Liver (tissue), 8 donors: ENCODE measurements at regions not wholly inside any gene's neighbourhood (a gene's known extent, or its start where the extent isn't known, plus 50 kb on each side); places are given as distances from the start of the nearest gene placed in this dataset.

Source experiments
- DNase-seq: peaks from one replicate; pipeline ENCODE4 v3.0.0-alpha.2; 2017; ENCODE audit warnings: low spot score
- H3K27ac ChIP-seq, 2 donors: one replicate each; pipeline ENCODE4 v1.7.0; 2013; ENCODE audit warnings: inconsistent platforms in 2 of 2, low read length in 2 of 2, control low read depth in 1 of 2, low read depth in 1 of 2, mild to moderate bottlenecking in 1 of 2
- H3K27me3 ChIP-seq, 4 donors: one replicate each; pipeline versions ENCODE4 v1.6.1 to v1.7.0; 2013; ENCODE audit warnings: low read length in 3 of 4, inconsistent platforms in 1 of 4, mild to moderate bottlenecking in 1 of 4, moderate library complexity in 1 of 4; ENCODE audit not compliant: control insufficient read depth in 4 of 4, insufficient read depth in 4 of 4
- H3K36me3 ChIP-seq, 4 donors: one replicate each; pipeline versions ENCODE4 v1.6.1 to v1.7.0; 2013; ENCODE audit warnings: low read length in 3 of 4, mild to moderate bottlenecking in 3 of 4, low read depth in 1 of 4, moderate library complexity in 1 of 4; ENCODE audit not compliant: control insufficient read depth in 4 of 4, insufficient read depth in 3 of 4
- H3K4me1 ChIP-seq, 4 donors: one replicate each; pipeline versions ENCODE4 v1.6.1 to v1.7.0; 2013; ENCODE audit warnings: low read length in 3 of 4, mild to moderate bottlenecking in 3 of 4, moderate library complexity in 1 of 4; ENCODE audit not compliant: control insufficient read depth in 4 of 4, insufficient read depth in 4 of 4
- H3K4me3 ChIP-seq, 3 donors: one replicate each; pipeline versions ENCODE4 v1.6.1 to v1.7.0; 2013; ENCODE audit warnings: low read length in 3 of 3, control low read depth in 1 of 3, low read depth in 1 of 3, mild to moderate bottlenecking in 1 of 3
- H3K9ac ChIP-seq, 2 donors: one replicate each; pipeline ENCODE4 v1.7.0; 2013; ENCODE audit warnings: low read length in 2 of 2, mild to moderate bottlenecking in 2 of 2, moderate library complexity in 2 of 2, control low read depth in 1 of 2, low read depth in 1 of 2
- H3K9me3 ChIP-seq, 4 donors: one replicate each; pipeline versions ENCODE4 v1.6.1 to v1.7.0; 2013; ENCODE audit warnings: low read length in 3 of 4; ENCODE audit not compliant: control insufficient read depth in 4 of 4
- EGR1 ChIP-seq, 2 donors: IDR thresholded peaks; 2 replicates each; pipeline ENCODE4 v1.6.1; 2016 to 2018; ENCODE audit warnings: antibody characterized with exemption in 2 of 2, low read depth in 2 of 2
- FOXA1 ChIP-seq: IDR thresholded peaks from 2 replicates; pipeline ENCODE4 v1.6.1; 2016; ENCODE audit warnings: antibody characterized with exemption
- GABPA ChIP-seq, 2 donors: IDR thresholded peaks in 1 of 2; conservative IDR thresholded peaks in 1 of 2; 2 replicates each; pipeline ENCODE4 v1.6.1; 2016; ENCODE audit warnings: antibody characterized with exemption in 2 of 2, mild to moderate bottlenecking in 1 of 2, moderate library complexity in 1 of 2
- HNF4A ChIP-seq, 2 donors: conservative IDR thresholded peaks; 2 replicates each; pipeline ENCODE4 v1.6.1; 2016; ENCODE audit warnings: antibody characterized with exemption in 2 of 2, mild to moderate bottlenecking in 2 of 2
- HNF4G ChIP-seq: IDR thresholded peaks from 2 replicates; pipeline ENCODE4 v1.6.1; 2016; ENCODE audit warnings: antibody characterized with exemption
- JUND ChIP-seq, 2 donors: IDR thresholded peaks; 2 replicates each; pipeline ENCODE4 v1.6.1; 2016; ENCODE audit warnings: antibody characterized with exemption in 2 of 2
- NR2F2 ChIP-seq: IDR thresholded peaks from 2 replicates; pipeline ENCODE4 v1.6.1; 2016; ENCODE audit warnings: antibody characterized with exemption
- RAD21 ChIP-seq, 2 donors: IDR thresholded peaks; 2 replicates each; pipeline ENCODE4 v1.6.1; 2016; ENCODE audit warnings: antibody characterized with exemption in 2 of 2, mild to moderate bottlenecking in 2 of 2
- RXRA ChIP-seq, 2 donors: IDR thresholded peaks; 2 replicates each; pipeline ENCODE4 v1.6.1; 2017 to 2018; ENCODE audit warnings: antibody characterized with exemption in 2 of 2, mild to moderate bottlenecking in 1 of 2
- SP1 ChIP-seq: IDR thresholded peaks from 2 replicates; pipeline ENCODE4 v1.6.1; 2018; ENCODE audit warnings: antibody characterized with exemption, mild to moderate bottlenecking
- TAF1 ChIP-seq: conservative IDR thresholded peaks from 2 replicates; pipeline ENCODE4 v1.6.1; 2016; ENCODE audit warnings: antibody characterized with exemption, mild to moderate bottlenecking
- YY1 ChIP-seq: IDR thresholded peaks from 2 replicates; pipeline ENCODE4 v1.6.1; 2016; ENCODE audit warnings: antibody characterized with exemption, mild to moderate bottlenecking
- WGBS: extraction: QIAGEN DNeasy Blood & Tissue Kit; methylation state at CpG from one replicate; pipeline ENCODE4 v1.1.7; 2013; 5-methylcytosine and 5-hydroxymethylcytosine counted together
- TF ChIP-seq, protein P1 (sequence below): IDR thresholded peaks from 2 replicates; pipeline ENCODE4 v1.6.1; 2016; ENCODE audit warnings: antibody characterized with exemption
- TF ChIP-seq, protein P2 (sequence below): IDR thresholded peaks from 2 replicates; pipeline ENCODE4 v1.6.1; 2016; ENCODE audit warnings: antibody characterized with exemption
- TF ChIP-seq, protein P3 (sequence below): fragments of 150-350 bp; IDR thresholded peaks from 2 replicates; pipeline ENCODE4 v1.5.1; 2017; ENCODE audit warnings: improper control_type of control experiment, low read depth, low read length; ENCODE audit not compliant: missing input control
- TF ChIP-seq, protein P4 (sequence below): IDR thresholded peaks from 2 replicates; pipeline ENCODE4 v1.6.1; 2016; ENCODE audit warnings: antibody characterized with exemption
- donor health status: healthy.
- donor health status: healthy.
- donor health status: healthy.
- donor health status: healthy.
- donor health status: healthy.

DNA sequence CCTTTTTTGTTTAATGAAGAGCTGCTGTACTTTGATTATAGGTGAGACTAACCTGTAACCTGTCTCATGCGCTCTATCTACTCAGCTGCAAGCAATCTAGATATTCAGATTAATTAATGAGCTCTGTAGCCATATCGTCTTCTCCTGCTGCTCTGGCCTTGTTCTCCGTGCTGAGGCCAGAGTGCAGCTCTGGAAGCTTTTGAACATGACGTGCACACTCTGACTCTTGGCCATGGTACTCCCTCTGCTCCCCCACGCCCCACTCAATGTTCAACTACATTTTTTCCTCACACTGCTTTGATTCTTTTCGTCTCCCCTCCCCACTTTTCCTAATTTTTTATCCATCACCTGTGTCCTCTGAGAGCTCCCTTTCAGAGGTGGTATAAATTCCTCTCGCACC lies 751.8 kb downstream of the FGF9 start:
- 65% methylated on average over 7 of the region's 7 CpGs for WGBS
- DNase-seq: no peak
- no peak overlapping the region for H3K27ac ChIP-seq

DNA sequence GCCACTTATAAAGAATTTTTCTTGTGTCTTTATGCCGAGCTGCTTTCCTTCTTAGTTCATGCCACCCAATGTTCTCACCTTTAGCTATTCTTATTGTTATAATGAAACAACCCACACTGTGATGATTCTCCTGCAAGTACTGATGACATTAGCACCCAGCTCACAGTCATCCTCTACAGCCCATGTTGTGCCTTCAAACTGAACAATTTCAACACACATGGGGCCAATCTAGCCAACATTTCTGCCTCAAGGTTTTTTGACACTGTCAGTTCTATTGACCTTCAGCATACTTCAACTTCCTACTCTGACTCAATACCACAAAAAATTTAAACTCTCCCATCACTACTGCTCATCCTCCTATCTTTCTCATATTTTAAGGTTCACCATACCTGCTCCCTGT lies 752.4 kb downstream of the FGF9 start:
- WGBS: 89% methylated on average over 1 of the region's 1 CpG
- H3K4me3 ChIP-seq: no peak overlapping the region

More for the DNA sequence above, 751.8 kb downstream of the FGF9 start:
- no peaks in the 10 kb centered on the region for H3K9me3 ChIP-seq
- no peak overlapping the region for H3K9ac ChIP-seq
- H3K4me3 ChIP-seq: no peak overlapping the region
- TF ChIP-seq RAD21 (IDR thresholded peaks at IDR 0.05): no peak
- H3K36me3 ChIP-seq: no peaks in the 10 kb centered on the region
- H3K4me1 ChIP-seq: no peaks in the 10 kb centered on the region
- H3K27me3 ChIP-seq: peaks cover 0 to 2% (median 0%) of the 10 kb centered on the region in 4 donors

DNA sequence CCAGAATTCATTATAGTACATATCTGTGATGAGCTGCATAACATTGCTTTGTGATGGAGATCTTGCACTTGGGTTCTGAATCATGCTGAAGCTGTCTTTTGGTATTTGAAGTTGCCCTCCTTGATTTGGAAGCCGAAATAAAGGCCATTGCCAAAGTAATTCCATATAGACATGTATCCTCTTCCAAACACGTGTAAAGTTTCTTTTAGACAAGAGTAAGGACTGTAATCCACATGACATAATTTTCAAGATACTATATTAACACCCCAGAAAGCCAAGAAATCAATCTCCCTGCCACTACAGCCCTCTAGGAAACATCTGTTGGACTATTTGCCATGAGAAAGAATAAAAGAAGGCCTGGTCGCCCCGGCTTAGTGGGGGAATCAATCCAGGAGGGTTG lies 754.2 kb downstream of the FGF9 start:
- WGBS: 81% methylated on average over 4 of the region's 4 CpGs
- TF ChIP-seq JUND (IDR thresholded peaks at IDR 0.05) (no peak), NR2F2 (no peak), RXRA (IDR thresholded peaks at IDR 0.05) (no peak), RAD21 (IDR thresholded peaks at IDR 0.05) (no peak), TAF1 (no peak), GABPA (IDR thresholded peaks at IDR 0.05 in 1 of 2, conservative IDR thresholded peaks at IDR 0.05 in 1 of 2) (no peak), HNF4G (no peak), EGR1 (IDR thresholded peaks at IDR 0.05; ENCODE audit: low read depth in 2 of 2) (no peak), SP1 (no peak), YY1 (no peak), HNF4A (conservative IDR thresholded peaks at IDR 0.05) (no peak)
- TF ChIP-seq, protein P1, sequence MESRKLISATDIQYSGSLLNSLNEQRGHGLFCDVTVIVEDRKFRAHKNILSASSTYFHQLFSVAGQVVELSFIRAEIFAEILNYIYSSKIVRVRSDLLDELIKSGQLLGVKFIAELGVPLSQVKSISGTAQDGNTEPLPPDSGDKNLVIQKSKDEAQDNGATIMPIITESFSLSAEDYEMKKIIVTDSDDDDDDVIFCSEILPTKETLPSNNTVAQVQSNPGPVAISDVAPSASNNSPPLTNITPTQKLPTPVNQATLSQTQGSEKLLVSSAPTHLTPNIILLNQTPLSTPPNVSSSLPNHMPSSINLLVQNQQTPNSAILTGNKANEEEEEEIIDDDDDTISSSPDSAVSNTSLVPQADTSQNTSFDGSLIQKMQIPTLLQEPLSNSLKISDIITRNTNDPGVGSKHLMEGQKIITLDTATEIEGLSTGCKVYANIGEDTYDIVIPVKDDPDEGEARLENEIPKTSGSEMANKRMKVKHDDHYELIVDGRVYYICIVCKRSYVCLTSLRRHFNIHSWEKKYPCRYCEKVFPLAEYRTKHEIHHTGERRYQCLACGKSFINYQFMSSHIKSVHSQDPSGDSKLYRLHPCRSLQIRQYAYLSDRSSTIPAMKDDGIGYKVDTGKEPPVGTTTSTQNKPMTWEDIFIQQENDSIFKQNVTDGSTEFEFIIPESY: no peak
- TF ChIP-seq, protein P2, sequence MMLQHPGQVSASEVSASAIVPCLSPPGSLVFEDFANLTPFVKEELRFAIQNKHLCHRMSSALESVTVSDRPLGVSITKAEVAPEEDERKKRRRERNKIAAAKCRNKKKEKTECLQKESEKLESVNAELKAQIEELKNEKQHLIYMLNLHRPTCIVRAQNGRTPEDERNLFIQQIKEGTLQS: no peak
- TF ChIP-seq, protein P3, sequence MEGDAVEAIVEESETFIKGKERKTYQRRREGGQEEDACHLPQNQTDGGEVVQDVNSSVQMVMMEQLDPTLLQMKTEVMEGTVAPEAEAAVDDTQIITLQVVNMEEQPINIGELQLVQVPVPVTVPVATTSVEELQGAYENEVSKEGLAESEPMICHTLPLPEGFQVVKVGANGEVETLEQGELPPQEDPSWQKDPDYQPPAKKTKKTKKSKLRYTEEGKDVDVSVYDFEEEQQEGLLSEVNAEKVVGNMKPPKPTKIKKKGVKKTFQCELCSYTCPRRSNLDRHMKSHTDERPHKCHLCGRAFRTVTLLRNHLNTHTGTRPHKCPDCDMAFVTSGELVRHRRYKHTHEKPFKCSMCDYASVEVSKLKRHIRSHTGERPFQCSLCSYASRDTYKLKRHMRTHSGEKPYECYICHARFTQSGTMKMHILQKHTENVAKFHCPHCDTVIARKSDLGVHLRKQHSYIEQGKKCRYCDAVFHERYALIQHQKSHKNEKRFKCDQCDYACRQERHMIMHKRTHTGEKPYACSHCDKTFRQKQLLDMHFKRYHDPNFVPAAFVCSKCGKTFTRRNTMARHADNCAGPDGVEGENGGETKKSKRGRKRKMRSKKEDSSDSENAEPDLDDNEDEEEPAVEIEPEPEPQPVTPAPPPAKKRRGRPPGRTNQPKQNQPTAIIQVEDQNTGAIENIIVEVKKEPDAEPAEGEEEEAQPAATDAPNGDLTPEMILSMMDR: no peak
- TF ChIP-seq, protein P4, sequence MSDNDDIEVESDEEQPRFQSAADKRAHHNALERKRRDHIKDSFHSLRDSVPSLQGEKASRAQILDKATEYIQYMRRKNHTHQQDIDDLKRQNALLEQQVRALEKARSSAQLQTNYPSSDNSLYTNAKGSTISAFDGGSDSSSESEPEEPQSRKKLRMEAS: no peak

More for the DNA sequence above, 752.4 kb downstream of the FGF9 start:
- H3K36me3 ChIP-seq: no peaks in the 10 kb centered on the region
- no peaks in the 10 kb centered on the region for H3K9me3 ChIP-seq
- H3K4me1 ChIP-seq: no peaks in the 10 kb centered on the region
- H3K9ac ChIP-seq: no peak overlapping the region
- no peak overlapping the region for H3K27ac ChIP-seq
- DNase-seq: no peak
- TF ChIP-seq, protein P1: no peak
- no peak for TF ChIP-seq HNF4A (conservative IDR thresholded peaks at IDR 0.05)
- TF ChIP-seq, protein P4: no peak
- no peak for TF ChIP-seq RXRA (IDR thresholded peaks at IDR 0.05)
- TF ChIP-seq SP1: no peak
- TF ChIP-seq FOXA1: no peak
- TF ChIP-seq, protein P2: no peak
- TF ChIP-seq EGR1 (IDR thresholded peaks at IDR 0.05; ENCODE audit: low read depth in 2 of 2): no peak
- no peak for TF ChIP-seq TAF1
- no peak for TF ChIP-seq JUND (IDR thresholded peaks at IDR 0.05)
- H3K27me3 ChIP-seq: peaks cover 0 to under 1% (median 0%) of the 10 kb centered on the region in 4 donors

More for the DNA sequence above, 754.2 kb downstream of the FGF9 start:
- H3K27ac ChIP-seq: no peak overlapping the region
- DNase-seq: no peak
- no peaks in the 10 kb centered on the region for H3K36me3 ChIP-seq
- no peaks in the 10 kb centered on the region for H3K4me1 ChIP-seq
- no peaks in the 10 kb centered on the region for H3K9me3 ChIP-seq
- H3K9ac ChIP-seq: no peak overlapping the region
- H3K27me3 ChIP-seq: no peaks in the 10 kb centered on the region
- no peak overlapping the region for H3K4me3 ChIP-seq
